ENCODE measurements at regions not wholly inside any gene's neighbourhood (a gene's known extent, or its start where the extent isn't known, plus 50 kb on each side); places are given as distances from the start of the nearest gene placed in this dataset.
A peak's percentile ranks its signal among the peaks of the same experiment; 100 is the strongest.

- Histone ChIP-seq H3K4me1 (ENCODE audit: insufficient read depth, low read length) (no peaks in the 10 kb centered on the region), H4K20me1 (ENCODE audit: insufficient read depth, low read length) (no peaks in the 10 kb centered on the region), H3K9me3 (ENCODE audit: insufficient read depth, low read depth, low read length) (no peaks in the 10 kb centered on the region), H3K27ac (ENCODE audit: low read depth, low read length) (no peak overlapping the region), H2AFZ (ENCODE audit: low read depth, low read length) (no peak overlapping the region), H3K9ac (ENCODE audit: low read length) (no peak overlapping the region), H3K4me2 (ENCODE audit: low read length) (no peak overlapping the region), H3K4me3 (ENCODE audit: insufficient read depth, low read depth, low read length) (no peak overlapping the region), H3K79me2 (ENCODE audit: insufficient read depth, low read length) (no peaks in the 10 kb centered on the region), H3K27me3 (ENCODE audit: insufficient read depth, low read length) (no peaks in the 10 kb centered on the region), H3K36me3 (ENCODE audit: insufficient read depth, low read length) (no peaks in the 10 kb centered on the region)
- Mint-ChIP-seq H3K4me1 (ENCODE audit: low read depth, unreplicated experiment) (peaks cover 8% of the 10 kb centered on the region), H3K9me3 (ENCODE audit: unreplicated experiment) (peaks cover 5% of the 10 kb centered on the region), H3K36me3 (ENCODE audit: low read depth, unreplicated experiment) (no peaks in the 10 kb centered on the region), H3K4me3 (ENCODE audit: unreplicated experiment) (no peak overlapping the region), H3K27ac (ENCODE audit: unreplicated experiment) (no peak overlapping the region), H3K27me3 (ENCODE audit: low read depth, unreplicated experiment) (no peaks in the 10 kb centered on the region)
- TF ChIP-seq EZH2 (IDR thresholded peaks at IDR 0.05; ENCODE audit: insufficient read depth, low read length) = no peak
- TF ChIP-seq CTCF (IDR thresholded peaks at IDR 0.05; ENCODE audit: insufficient read depth, low read depth, low read length) = no peak
- no peak for FAIRE-seq
- peak; percentile 35 for DNase-seq (ENCODE audit: low read depth)
Observed at GRCh38 chr5:67248703-67249589, 52.3 kb upstream of the CD180 start.

- no peaks in the 10 kb centered on the region for H3K27me3 Mint-ChIP-seq (ENCODE audit: low read depth, unreplicated experiment)
- no peaks in the 10 kb centered on the region for H4K20me1 ChIP-seq (ENCODE audit: insufficient read depth, low read length)
- no peaks in the 10 kb centered on the region for H3K4me1 ChIP-seq (ENCODE audit: insufficient read depth, low read length)
- no peaks in the 10 kb centered on the region for H3K79me2 ChIP-seq (ENCODE audit: insufficient read depth, low read length)
- peaks cover 8% of the 10 kb centered on the region for H3K4me1 Mint-ChIP-seq (ENCODE audit: low read depth, unreplicated experiment)
- no peaks in the 10 kb centered on the region for H3K36me3 Mint-ChIP-seq (ENCODE audit: low read depth, unreplicated experiment)
- DNase-seq (ENCODE audit: low read depth) (no peak), FAIRE-seq (no peak)
- H3K27ac ChIP-seq (ENCODE audit: low read depth, low read length) = no peak overlapping the region
- no peak overlapping the region for H3K9ac ChIP-seq (ENCODE audit: low read length)
- no peaks in the 10 kb centered on the region for H3K9me3 Mint-ChIP-seq (ENCODE audit: unreplicated experiment)
- no peak overlapping the region for H2AFZ ChIP-seq (ENCODE audit: low read depth, low read length)
- H3K36me3 ChIP-seq (ENCODE audit: insufficient read depth, low read length) = no peaks in the 10 kb centered on the region
- no peak overlapping the region for H3K27ac Mint-ChIP-seq (ENCODE audit: unreplicated experiment)
- no peaks in the 10 kb centered on the region for H3K9me3 ChIP-seq (ENCODE audit: insufficient read depth, low read depth, low read length)
- TF ChIP-seq EZH2 (IDR thresholded peaks at IDR 0.05; ENCODE audit: insufficient read depth, low read length) (no peak), CTCF (IDR thresholded peaks at IDR 0.05; ENCODE audit: insufficient read depth, low read depth, low read length) (no peak)
- no peaks in the 10 kb centered on the region for H3K27me3 ChIP-seq (ENCODE audit: insufficient read depth, low read length)
- H3K4me3 ChIP-seq (ENCODE audit: insufficient read depth, low read depth, low read length) = no peak overlapping the region
- H3K4me3 Mint-ChIP-seq (ENCODE audit: unreplicated experiment) = no peak overlapping the region
- H3K4me2 ChIP-seq (ENCODE audit: low read length) = no peak overlapping the region
Observed at GRCh38 chr5:67246546-67247268, 50.1 kb upstream of the CD180 start.

Data from astrocyte (in vitro differentiated cells and primary cell).